OCI-LY1 (cell line): ENCODE measurements at regions not wholly inside any gene's neighbourhood (a gene's known extent, or its start where the extent isn't known, plus 50 kb on each side); places are given as distances from the start of the nearest gene placed in this dataset.

ENCODE experiments used
- EZH2 ChIP-seq: fragments of 200-600 bp; sonication (generic), shearing (Covaris generic); IDR thresholded peaks from 2 replicates; pipeline ENCODE4 v1.8.0; 2017; ENCODE audit warnings: borderline replicate concordance, mixed run types, mild to moderate bottlenecking, antibody characterized with exemption, low read length, moderate library complexity, mixed read lengths
- TF ChIP-seq, protein P1 (sequence below): fragments of 200-600 bp; sonication (generic), shearing (Covaris generic); IDR thresholded peaks from 2 replicates; pipeline ENCODE4 v1.5.1; 2017; ENCODE audit warnings: mild to moderate bottlenecking, antibody characterized with exemption, low read length, moderate library complexity, mixed read lengths

DNA sequence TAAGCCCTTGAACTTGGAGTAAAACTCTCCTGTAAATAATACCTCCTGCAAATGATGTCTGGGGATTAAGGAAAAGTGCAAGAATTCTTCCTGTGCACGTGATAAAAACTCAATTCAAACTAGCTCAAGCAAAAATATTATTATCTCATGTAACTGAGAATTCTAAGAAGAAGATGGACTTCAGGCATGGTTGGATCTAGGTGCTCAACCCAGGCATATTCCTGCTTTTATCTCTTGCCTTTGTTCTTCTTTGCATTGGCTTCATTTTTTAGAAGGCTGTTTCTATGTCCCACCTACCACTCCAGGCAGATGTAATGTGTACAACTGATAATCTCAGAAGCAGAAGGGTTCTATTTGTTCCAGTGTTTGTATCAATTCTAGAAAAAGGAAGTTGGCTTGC, 95.8 kb downstream of the DACT2 start:
- TF ChIP-seq, protein P1, sequence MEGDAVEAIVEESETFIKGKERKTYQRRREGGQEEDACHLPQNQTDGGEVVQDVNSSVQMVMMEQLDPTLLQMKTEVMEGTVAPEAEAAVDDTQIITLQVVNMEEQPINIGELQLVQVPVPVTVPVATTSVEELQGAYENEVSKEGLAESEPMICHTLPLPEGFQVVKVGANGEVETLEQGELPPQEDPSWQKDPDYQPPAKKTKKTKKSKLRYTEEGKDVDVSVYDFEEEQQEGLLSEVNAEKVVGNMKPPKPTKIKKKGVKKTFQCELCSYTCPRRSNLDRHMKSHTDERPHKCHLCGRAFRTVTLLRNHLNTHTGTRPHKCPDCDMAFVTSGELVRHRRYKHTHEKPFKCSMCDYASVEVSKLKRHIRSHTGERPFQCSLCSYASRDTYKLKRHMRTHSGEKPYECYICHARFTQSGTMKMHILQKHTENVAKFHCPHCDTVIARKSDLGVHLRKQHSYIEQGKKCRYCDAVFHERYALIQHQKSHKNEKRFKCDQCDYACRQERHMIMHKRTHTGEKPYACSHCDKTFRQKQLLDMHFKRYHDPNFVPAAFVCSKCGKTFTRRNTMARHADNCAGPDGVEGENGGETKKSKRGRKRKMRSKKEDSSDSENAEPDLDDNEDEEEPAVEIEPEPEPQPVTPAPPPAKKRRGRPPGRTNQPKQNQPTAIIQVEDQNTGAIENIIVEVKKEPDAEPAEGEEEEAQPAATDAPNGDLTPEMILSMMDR, result no peak
- no peak for TF ChIP-seq EZH2
